GM19468 (cell line): ENCODE measurements at regions not wholly inside any gene's neighbourhood (a gene's known extent, or its start where the extent isn't known, plus 50 kb on each side); places are given as distances from the start of the nearest gene placed in this dataset.
"Not testable (repeated sequence)": the region's sequence is repeated elsewhere in the genome, so short reads cannot be mapped to it uniquely, and the experiment has no call there.

Source experiments
- ATAC-seq: cut with Tn5 transposase; IDR thresholded peaks from one replicate; pipeline ENCODE4 v1.9.1; 2021; ENCODE audit warnings: mild to moderate bottlenecking, moderate library complexity, moderate number of reproducible peaks; ENCODE audit not compliant: unreplicated experiment; ENCODE audit errors: extremely low read depth

DNA sequence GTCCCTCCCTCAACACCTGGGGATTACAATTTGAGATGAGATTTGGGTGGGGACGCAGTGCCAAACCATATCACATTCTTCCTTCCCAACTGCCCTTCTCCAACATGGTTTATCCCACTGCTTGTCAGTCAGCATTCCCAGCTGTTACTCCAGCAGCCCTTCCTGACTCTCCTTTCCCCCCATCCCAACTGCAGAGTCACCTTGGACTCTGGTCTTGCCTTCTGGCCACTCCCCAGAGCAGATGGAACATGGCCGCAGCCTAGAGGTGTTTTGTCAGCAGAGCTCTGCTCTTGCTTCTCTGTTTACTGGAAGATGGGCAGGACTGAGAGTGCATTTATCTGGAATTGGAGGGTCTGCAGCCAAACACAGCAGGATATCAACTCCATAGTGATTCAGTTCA lies 51.2 kb upstream of the MEX3C start:
- ATAC-seq: no peak

DNA sequence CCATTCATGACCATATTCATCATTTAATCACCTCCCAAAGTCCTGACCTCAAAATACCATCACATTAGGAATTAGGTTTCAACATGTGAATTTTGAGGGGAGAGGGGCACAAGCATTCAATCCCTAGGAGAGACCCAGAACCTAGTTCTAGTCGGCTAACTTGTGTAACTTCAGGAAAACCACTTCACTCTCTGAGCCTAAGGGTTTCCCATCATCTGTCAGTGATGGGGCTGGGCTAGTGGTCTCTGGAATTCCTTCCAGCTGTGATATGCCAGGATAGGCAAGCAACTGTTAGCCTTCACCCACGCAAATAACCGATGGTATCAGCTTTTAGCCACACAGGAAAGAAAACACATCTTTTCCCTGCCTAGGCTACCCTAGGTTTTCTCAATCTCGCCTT lies 52.5 kb upstream of the MEX3C start:
- ATAC-seq: no peak

DNA sequence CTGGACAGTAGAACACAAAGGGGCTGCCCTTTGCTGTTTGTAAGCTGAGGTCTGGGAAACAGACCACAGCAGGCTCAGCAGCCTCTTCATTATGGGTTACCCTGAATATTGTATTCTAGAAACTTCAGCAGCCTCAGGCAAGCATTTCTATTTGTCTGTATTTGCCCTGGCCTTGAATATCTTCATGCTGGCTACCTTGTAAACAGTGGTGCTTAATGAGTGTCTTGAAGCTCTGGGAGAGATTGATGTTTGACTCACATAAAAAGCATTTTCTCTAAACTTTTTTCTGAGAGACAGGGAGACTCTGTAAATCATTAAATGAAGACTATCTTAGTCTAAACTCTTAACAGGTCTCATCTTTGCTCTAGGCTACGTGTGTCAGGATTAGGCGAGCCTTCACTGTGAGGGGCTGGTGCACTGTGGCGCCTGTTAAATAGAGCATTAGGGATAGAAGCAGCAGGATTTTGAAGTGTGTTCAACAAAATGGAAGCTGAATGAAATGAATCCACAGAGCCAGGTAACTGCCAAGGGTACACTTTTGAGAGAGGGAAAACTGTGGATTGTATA lies 53.1 kb upstream of the MEX3C start:
- no peak for ATAC-seq

DNA sequence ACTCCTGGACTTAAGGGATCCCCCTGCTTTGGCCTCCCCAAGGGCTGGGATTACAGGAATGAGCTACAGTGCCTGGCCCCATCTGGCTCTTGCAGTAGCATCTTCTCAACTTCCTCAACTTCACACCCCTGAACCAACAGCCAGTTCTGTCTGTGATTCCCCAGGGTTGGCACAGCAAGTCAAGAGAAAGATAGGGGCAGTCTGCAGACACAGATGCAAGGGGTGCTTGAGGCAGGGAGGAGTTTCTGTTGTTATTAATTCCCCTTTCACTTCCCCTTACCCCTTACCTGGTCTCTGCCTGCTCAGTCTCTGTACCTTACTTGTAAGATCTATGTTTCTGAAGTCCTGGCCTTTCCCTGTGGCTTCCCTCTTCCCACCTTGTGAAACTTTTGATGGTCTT lies 54.1 kb upstream of the MEX3C start:
- ATAC-seq: peak; percentile 100

DNA sequence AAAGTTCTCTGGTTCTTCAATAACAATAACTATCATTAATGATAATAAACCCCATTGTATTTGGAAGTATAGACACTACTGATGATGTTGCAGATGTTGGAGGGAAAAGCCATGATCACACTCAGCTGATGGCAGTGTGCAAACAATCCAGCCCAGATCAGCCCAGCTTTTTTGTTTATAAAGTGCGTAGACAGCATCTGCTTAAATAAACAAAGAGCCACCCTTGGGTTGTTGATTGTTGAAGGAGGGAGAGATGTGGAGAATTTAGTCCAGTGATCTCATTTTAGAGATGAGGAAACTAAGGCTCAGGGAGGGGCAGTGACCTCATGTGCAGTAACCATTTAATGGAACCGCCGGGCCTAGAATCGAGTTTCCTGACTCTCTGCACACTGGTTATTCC lies 56.0 kb upstream of the MEX3C start:
- no peak for ATAC-seq

DNA sequence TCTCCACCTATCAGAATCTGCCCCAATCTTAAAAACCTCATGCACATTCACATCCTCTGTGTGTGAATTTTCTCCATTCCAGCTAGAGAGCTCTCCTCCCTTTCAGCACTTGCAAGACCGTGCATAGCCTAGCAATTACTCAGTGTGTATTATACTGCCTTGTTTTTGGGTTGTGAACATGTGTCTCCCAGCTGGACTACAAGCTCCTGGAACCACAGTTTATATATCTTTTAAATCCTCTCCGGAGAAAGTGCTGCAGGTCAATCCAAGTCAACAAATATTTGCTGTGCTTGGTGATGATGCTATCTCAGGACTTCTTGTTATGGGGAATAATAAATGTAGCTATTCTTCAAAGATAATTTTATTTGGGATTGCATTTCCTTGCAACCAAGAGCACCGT lies 58.2 kb upstream of the MEX3C start:
- no peak for ATAC-seq

DNA sequence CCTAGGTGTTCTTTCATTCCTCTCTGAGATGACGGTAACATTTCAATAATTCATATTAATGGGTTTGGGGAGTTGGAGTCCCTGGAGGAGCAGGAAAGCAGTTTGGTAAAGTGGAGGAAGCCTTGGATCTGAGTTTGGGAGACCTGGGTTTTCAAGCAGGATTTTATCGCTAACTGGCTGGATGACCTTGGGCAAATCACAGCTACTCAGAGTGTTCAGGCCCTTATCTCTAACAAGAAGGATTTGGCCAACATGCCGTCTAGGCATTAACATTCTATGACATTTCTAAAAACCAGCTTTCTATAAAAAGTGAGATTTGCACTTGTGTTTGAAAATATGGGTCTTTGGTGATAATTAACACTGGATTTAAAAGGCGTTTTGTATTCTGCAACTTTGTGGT lies 59.7 kb upstream of the MEX3C start:
- no peak for ATAC-seq

DNA sequence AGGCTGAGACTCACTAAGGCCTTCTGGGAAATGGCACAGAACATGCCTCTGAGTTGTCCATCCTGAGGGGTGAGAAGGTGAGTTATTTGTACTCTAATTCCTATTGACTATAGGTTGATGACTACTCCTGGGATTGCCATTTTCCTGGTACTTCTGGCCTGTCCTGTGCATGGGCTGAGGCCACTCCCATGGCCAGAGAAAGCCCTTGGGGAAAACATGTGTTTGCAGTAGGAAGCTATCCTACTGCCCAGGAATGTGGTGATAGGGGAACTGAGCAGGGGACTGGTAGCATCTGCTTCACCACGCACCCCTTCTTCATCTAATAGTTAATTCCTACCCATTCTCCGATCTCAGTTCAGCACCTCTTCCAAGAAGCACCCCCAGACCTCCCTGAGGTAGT lies 62.6 kb upstream of the MEX3C start:
- ATAC-seq: no peak

DNA sequence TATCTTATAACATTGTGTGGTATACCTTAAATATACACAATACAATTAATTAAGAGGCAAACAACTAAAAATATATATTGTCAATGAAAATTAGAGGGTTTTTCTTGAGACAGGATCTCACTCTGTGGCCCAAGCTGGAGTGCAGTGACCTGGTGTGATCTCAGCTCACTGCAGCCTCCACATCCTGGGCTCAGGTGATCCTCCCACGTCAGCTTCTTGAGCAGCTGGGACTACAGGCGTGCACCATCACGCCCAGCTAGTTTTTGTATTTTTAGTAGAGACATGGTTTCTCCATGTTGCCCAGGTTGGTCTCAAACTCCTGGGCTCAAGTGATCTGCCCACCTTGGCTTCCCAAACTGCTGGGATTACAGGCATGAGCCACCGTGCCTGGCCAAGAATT lies 68.6 kb upstream of the MEX3C start:
- not testable (repeated sequence) for ATAC-seq

DNA sequence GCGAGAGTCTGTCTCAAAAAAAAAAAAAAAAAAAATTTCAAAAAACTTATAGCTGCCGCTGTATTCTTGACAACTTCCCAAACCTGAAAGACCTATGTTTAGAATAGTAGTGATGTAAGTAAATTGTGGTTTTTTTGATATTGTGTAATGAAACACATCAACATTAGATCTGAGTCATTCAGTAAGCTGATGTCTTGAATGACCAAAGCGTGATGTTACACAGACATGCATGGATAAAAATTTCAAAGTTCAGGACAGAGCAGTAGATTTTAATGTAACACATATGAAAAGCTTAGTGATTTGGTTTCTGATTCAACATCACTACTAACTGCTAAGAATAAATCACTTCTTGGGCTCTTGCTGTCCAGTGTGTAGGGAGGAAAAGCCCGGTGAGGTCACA lies 69.3 kb upstream of the MEX3C start:
- no peak for ATAC-seq

DNA sequence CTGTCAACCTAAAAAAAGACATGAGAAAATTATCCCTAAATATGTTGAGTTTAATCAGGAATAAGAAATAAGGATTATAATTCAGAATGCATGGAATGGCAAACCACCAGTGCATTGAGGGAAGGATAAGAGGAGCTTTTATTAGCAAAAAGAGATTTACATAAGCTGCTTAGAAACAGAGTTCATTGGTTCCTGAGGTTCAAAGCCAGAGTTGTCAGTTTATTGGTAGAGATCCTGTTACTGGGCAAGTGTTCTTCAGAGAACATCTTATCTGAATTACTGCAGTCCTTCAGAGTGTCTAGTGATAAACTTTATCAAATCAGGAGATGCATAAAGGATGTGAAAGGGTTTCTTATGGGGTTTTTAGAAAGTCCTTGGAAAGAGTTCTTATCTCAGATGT lies 76.0 kb upstream of the MEX3C start:
- ATAC-seq: no peak

DNA sequence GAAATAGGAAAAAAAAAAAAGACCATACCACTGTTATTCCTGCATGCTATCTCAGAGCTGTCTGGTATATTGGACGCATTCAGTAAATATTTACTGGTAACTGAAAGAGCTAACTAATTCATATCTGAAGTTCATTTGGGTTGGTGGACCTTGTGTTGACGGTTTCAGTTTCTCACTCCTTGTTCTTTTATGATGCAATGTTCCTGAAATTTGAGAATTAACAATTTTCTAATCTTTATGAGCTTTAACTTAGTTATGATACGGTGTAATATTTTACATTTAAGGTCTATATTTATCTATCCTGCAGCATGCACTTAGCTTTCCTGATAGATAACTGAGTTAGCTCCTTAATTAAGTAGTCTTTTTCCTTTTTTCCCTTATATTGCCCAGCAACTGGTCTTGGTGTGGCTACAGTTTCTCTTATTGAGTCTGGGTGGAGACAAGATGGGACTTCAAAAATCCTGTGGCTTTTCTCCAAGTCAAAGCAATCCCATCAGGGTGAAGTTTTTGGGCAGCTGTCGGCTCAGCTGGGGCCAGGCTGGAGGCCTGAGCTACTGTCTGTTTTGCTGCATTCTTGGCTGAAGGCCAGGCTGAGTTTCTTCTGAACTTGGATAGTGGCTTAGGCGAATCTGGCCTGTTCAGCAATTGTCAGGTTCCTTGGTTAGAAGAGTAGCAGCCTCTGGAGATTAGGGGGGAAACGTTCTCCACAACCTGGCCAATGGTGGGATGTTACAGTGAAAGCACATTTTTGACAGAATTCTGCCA lies 78.4 kb upstream of the MEX3C start:
- no peak for ATAC-seq

DNA sequence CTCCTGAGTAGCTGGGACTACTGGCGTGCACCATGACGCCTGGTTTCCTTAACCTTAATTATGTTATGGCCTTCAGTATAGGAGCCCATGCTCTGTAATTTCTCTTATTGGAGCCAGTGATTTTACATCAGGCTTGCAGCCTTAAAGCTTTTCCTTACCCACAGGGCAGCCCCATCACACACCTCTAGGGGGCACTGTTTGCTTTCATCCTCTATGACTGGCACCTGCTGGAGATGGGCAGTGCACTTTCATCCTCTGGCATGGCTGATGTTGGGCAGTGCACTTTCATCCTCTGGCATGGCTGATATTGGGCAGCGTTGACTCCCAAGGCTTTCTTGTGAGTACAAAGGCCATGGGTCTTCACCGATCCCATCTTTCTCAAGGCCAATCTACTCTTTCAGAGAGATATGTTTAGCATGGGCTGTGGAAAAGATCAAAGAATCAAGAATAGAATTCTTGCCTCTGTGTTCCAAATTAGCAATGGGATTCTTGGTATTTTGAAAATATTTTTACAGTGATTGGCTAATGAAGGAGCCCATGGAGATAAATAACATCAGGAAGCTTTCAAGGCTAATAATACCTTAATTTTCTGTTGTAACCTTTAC lies 80.7 kb upstream of the MEX3C start:
- no peak for ATAC-seq

DNA sequence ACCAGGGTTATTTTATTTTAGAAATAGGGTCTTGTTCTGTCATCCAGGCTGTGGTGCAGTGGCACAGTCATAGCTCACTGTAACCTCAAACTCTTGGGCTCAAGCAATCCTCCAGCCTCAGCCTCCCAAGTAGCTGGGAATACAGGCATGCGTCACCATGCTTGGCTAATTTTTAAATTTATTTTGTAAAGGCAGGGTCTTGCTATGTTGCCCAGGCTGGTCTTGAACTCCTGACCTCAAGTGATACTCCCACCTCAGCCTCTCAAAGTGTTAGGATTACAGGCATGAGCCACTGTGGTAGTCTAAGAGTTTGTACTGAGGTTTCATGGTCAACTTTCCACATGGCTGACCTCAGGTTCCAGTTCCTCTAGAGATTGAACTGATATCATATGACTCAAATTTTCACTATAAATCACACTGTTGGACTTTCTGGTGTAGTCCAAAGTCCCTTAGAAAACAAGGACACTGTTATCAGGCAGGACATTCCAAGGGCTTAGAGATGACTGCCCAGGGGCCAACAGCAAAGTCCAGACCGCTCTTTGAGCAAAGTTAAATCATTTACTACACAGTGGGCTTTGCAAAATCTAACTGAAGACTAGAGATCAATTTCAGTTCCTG lies 82.0 kb upstream of the MEX3C start:
- ATAC-seq: no peak

DNA sequence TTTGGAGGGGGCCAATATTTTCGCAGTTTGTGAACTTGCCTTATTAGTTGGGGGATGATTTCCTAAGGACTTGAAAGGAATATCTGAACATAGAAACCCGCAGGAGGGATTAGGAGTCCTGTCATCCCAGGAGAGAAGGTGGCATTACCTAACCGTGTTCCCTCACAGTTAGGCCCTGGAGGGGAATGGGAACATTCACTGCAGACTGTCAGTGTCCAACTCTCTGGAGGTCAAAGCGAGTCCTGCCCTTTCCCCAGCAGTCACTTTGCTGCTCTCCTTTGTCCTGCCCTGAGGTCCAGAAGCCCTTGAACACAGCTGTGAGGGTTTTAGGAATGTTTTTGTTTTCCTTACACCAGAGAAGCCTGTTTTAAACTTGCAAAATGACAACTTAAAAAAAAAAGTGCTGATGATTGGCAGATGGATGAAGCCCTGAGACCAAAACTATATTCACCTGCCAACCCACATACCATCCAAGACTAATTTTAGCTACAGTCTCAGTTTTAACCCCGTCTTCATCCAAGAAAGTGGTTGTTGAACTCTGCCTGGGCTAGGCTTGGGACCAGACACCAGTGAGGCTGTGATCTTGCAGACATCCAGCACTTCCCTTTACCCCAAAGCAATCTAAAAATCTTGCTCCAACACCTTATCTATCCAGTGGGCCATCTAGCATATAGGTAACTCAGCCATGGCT lies 90.5 kb upstream of the MEX3C start:
- ATAC-seq: no peak

DNA sequence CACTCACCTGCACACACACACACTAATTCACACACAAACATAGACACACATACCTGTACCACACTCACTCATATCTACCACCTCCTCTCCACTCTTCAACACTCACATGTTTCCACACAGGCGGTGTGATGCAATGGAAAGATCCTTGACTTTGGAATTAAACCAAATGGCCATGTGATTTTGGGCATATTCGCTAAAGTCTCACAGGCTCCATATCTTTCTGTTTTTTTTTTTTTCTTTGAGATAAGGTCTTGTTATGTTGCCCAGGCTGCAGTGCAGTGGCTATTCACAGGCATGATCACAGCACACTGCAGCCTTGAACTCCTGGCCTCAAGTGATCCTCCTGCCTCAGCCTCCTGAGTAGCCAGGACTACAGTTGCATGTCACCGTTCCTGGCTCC lies 91.1 kb upstream of the MEX3C start:
- no peak for ATAC-seq

DNA sequence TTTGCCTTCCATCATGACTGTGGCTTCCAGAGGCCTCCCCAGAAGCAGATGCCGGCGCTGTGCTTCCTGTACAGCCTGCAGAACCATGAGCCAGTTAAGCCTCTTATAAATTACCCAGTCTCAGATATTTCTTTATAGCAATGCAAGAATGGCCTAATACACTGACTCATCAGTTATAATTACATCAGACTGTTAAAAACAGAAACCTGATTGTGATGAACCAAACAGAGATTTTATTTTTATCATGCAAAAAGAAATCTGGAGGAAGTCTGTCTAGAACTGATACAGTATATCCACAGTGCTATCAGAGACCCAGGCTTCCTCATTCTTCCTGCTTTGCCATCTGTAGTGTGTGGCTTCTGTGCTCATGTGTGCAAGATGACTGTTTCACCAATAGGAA lies 93.4 kb upstream of the MEX3C start:
- ATAC-seq: no peak

DNA sequence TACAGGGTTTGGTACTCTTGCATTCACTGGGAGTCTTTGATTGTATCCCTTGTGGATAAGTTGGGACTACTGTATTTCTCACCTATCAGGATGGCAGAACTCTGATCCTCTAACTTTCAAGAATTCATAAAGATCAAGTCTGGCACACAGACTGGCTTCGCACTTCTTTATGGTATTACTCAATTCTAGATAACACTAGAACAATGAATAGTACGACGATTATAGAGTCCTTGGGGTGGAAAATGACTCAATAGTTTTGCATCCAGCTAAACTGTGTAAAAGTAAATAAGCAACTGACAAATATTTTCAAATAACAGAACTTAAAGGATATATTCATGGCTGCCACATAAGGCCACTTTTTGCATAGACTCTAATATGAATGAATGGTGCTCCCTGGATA lies 103.4 kb upstream of the MEX3C start:
- no peak for ATAC-seq

DNA sequence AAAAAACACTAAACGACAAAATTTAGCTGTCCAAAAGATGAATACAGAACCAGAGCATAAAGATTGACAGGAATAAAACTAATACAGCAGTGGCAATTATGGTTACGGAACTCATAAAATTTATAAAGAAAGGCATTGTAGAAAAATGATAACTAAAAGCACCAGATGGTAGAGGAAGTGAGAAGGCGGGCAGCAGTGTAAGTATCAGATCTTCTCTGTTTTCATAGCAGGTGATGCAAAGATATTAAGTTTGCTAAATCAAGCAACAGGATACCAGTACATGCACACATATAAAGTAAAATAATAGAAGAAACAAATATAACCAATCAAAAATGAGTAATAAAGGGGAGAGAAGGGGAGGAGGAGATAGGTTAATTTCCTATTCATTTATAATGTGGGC lies 103.9 kb upstream of the MEX3C start:
- no peak for ATAC-seq

DNA sequence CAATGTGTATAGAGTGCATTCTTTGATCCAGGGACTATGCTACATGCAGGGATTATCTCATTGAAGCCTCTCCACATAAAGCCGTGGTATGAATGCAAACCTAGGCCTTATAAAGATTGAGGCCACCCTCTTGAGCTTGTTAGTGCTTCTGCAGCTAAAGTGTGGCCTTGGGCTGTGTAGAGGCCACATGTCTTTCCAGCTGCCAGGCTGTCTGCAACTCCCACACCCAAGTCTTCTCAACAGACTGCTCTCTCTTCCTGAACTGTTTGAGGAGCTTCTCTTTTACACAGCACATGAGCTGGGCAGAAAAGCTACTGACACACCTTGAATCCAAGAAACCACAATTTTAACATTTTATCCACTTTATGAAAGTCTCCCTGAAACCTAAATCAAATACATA lies 119.2 kb upstream of the MEX3C start:
- ATAC-seq: no peak

DNA sequence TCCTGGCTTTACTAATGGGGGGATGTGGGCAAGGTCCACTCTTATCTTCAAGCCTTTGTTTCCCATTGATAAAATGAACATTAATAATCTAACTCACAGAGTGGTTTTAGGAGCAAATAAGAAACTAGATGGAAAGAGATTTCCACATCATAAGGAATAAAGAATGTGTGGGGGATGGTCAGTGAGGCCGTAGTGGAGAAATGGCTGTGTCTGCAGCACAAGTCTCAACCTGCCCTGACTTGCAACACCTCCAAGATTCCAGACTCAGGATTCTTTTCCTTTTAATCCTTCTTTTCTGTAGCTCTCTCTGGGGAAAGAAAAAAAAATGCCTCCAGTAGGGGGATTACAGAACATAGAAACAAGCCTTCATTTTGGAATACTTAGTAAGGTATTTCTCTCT lies 124.2 kb upstream of the MEX3C start:
- ATAC-seq: no peak
